ENCODE measurements at regions not wholly inside any gene's neighbourhood (a gene's known extent, or its start where the extent isn't known, plus 50 kb on each side); places are given as distances from the start of the nearest gene placed in this dataset.

DNA sequence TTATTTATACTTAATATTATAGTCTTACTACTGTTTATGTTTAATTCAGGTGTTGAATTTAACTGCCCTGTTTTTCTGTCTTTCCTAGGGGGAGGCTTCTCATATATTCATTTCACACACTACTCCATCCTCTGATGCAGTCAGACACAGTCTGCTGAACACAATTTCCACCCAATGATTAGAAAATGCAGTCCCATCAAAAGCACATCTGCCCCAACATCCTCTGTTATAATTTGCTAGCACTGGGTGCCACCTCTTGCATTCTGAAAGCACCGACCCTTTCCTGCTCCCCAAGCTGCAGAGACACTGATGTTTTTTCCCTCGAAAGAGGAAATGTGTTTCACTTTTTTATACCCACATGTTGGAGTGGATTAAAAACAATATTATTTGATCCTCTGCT is 474.7 kb downstream of the PID1 start:
- H3K27ac ChIP-seq (ENCODE audit: low read depth in 1 of 2, low read length in 2 of 2): no peak overlapping the region

GRCh38 chr2:228793116-228793515 is 478.0 kb downstream of the PID1 start:
- no peaks in the 10 kb centered on the region for H3K36me3 Mint-ChIP-seq
- H3K27ac Mint-ChIP-seq: no peak overlapping the region
- H3K9ac ChIP-seq (ENCODE audit: insufficient read depth, low read length, poor library complexity, severe bottlenecking): no peak overlapping the region
- H3K9me3 ChIP-seq (replicated peaks in 1 of 2; ENCODE audit: control insufficient read depth in 1 of 2, insufficient read depth in 1 of 2, low read length in 2 of 2): peaks cover 7 to 10% of the 10 kb centered on the region in 2 donors
- H3K4me3 Mint-ChIP-seq: no peak overlapping the region
- 95% methylated on average over 2 of the region's 2 CpGs for WGBS (ENCODE audit: insufficient coverage)
- no peaks in the 10 kb centered on the region for H3K36me3 ChIP-seq (replicated peaks in 1 of 2; ENCODE audit: control insufficient read depth in 1 of 2, insufficient read depth in 2 of 2, low read length in 2 of 2)
- H3K4me1 Mint-ChIP-seq: no peaks in the 10 kb centered on the region
- no peaks in the 10 kb centered on the region for H3K27me3 ChIP-seq (ENCODE audit: control insufficient read depth in 2 of 2, insufficient read depth in 2 of 2, low read length in 2 of 2)
- H3K4me3 ChIP-seq (replicated peaks in 1 of 3; ENCODE audit: low read depth in 2 of 3, low read length in 3 of 3): no peak overlapping the region
- H3K27me3 Mint-ChIP-seq (ENCODE audit: low read depth in 3 of 3): peaks cover 0 to 2% (median 0%) of the 10 kb centered on the region in 3 donors
- no peak for TF ChIP-seq CTCF (IDR thresholded peaks at IDR 0.05)
- peaks cover 0 to 13% (median 3%) of the 10 kb centered on the region in 7 donors for H3K9me3 Mint-ChIP-seq
- no peak for DNase-seq
- H3K79me2 ChIP-seq (ENCODE audit: insufficient read depth, low read length): no peaks in the 10 kb centered on the region
- no peak overlapping the region for H3K27ac ChIP-seq (ENCODE audit: low read depth in 1 of 2, low read length in 2 of 2)
- intact Hi-C loops (cut with micrococcal nuclease): no loop called here
- no peak overlapping the region for H2AFZ ChIP-seq (ENCODE audit: insufficient read depth, low read depth, low read length, poor library complexity, severe bottlenecking)
- H3K4me1 ChIP-seq (ENCODE audit: control insufficient read depth in 1 of 2, insufficient read depth in 2 of 2, low read length in 2 of 2): no peaks in the 10 kb centered on the region
- no peak overlapping the region for H3K4me2 ChIP-seq (replicated peaks; ENCODE audit: extremely low read depth, low read length, poor library complexity, severe bottlenecking)
- no peaks in the 10 kb centered on the region for H4K20me1 ChIP-seq (ENCODE audit: insufficient read depth, low read length)

More for the DNA sequence above, 474.7 kb downstream of the PID1 start:
- Mint-ChIP-seq H3K4me3 (no peak overlapping the region), H3K36me3 (no peaks in the 10 kb centered on the region), H3K4me1 (no peaks in the 10 kb centered on the region), H3K27me3 (ENCODE audit: low read depth in 3 of 3) (peaks cover 0 to 2% (median 0%) of the 10 kb centered on the region in 3 donors), H3K27ac (no peak overlapping the region), H3K9me3 (peaks cover 0 to 16% (median 5%) of the 10 kb centered on the region in 7 donors)
- no peak for DNase-seq
- TF ChIP-seq CTCF (IDR thresholded peaks at IDR 0.05): no peak
- no CpG with 5 or more reads among the region's 2 CpGs for WGBS (ENCODE audit: insufficient coverage)
- no peaks in the 10 kb centered on the region for H4K20me1 ChIP-seq (ENCODE audit: insufficient read depth, low read length)
- H3K9ac ChIP-seq (ENCODE audit: insufficient read depth, low read length, poor library complexity, severe bottlenecking): no peak overlapping the region
- no peaks in the 10 kb centered on the region for H3K79me2 ChIP-seq (ENCODE audit: insufficient read depth, low read length)
- H3K36me3 ChIP-seq (replicated peaks in 1 of 2; ENCODE audit: control insufficient read depth in 1 of 2, insufficient read depth in 2 of 2, low read length in 2 of 2): no peaks in the 10 kb centered on the region
- no peak overlapping the region for H2AFZ ChIP-seq (ENCODE audit: insufficient read depth, low read depth, low read length, poor library complexity, severe bottlenecking)
- intact Hi-C loops (cut with micrococcal nuclease): no loop called here
- H3K4me3 ChIP-seq (replicated peaks in 1 of 3; ENCODE audit: low read depth in 2 of 3, low read length in 3 of 3): no peak overlapping the region
- no peaks in the 10 kb centered on the region for H3K4me1 ChIP-seq (ENCODE audit: control insufficient read depth in 1 of 2, insufficient read depth in 2 of 2, low read length in 2 of 2)
- H3K27me3 ChIP-seq (ENCODE audit: control insufficient read depth in 2 of 2, insufficient read depth in 2 of 2, low read length in 2 of 2): no peaks in the 10 kb centered on the region
- H3K4me2 ChIP-seq (replicated peaks; ENCODE audit: extremely low read depth, low read length, poor library complexity, severe bottlenecking): no peak overlapping the region
- peaks cover 5 to 17% of the 10 kb centered on the region in 2 donors for H3K9me3 ChIP-seq (replicated peaks in 1 of 2; ENCODE audit: control insufficient read depth in 1 of 2, insufficient read depth in 1 of 2, low read length in 2 of 2)

Data from CD14-positive monocyte (primary cell).